ENCODE measurements at regions not wholly inside any gene's neighbourhood (a gene's known extent, or its start where the extent isn't known, plus 50 kb on each side); places are given as distances from the start of the nearest gene placed in this dataset.

DNA sequence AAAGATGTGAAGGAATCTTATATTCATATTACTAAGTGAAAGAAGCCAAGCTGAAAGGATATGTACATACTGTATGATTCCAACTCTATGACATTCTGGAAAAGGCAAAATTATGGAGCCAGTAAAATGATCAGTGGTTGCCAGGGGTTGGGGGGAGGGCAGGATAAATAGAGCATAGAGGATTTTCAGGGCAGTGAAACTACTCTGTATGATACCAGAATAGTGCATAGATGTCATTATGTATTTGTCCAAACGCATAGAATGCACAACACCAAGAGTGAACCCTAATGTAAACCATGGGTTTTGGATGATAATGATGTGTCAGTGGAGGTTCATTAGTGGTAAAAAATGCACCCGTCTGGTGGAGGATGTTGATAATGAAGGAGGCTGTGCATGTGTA, 71.0 kb upstream of the ZNF423 start:
- peaks cover 10% of the 10 kb centered on the region; the same call in 1 of the 2 replicates for H3K9me3 Mint-ChIP-seq
- no peak overlapping the region for H3K4me3 Mint-ChIP-seq
- no peak for ATAC-seq
- ChIA-PET POLR2A (no interaction called here), CTCF (interaction anchor here (0.7 kb wide), 1 partner anchor 51 kb away, joined by 3 read pairs; no protein-coding TSS in a partner anchor)
- no peaks in the 10 kb centered on the region for H3K36me3 Mint-ChIP-seq
- peaks cover 3% of the 10 kb centered on the region; the same call in 1 of the 2 replicates for H3K27me3 Mint-ChIP-seq (ENCODE audit: low read depth)
- peaks cover 2% of the 10 kb centered on the region; the same call in 1 of the 2 replicates for H3K4me1 Mint-ChIP-seq
- H3K27ac Mint-ChIP-seq, result no peak overlapping the region
- no peak for DNase-seq (ENCODE audit: low spot score)
- TF ChIP-seq, protein P1, sequence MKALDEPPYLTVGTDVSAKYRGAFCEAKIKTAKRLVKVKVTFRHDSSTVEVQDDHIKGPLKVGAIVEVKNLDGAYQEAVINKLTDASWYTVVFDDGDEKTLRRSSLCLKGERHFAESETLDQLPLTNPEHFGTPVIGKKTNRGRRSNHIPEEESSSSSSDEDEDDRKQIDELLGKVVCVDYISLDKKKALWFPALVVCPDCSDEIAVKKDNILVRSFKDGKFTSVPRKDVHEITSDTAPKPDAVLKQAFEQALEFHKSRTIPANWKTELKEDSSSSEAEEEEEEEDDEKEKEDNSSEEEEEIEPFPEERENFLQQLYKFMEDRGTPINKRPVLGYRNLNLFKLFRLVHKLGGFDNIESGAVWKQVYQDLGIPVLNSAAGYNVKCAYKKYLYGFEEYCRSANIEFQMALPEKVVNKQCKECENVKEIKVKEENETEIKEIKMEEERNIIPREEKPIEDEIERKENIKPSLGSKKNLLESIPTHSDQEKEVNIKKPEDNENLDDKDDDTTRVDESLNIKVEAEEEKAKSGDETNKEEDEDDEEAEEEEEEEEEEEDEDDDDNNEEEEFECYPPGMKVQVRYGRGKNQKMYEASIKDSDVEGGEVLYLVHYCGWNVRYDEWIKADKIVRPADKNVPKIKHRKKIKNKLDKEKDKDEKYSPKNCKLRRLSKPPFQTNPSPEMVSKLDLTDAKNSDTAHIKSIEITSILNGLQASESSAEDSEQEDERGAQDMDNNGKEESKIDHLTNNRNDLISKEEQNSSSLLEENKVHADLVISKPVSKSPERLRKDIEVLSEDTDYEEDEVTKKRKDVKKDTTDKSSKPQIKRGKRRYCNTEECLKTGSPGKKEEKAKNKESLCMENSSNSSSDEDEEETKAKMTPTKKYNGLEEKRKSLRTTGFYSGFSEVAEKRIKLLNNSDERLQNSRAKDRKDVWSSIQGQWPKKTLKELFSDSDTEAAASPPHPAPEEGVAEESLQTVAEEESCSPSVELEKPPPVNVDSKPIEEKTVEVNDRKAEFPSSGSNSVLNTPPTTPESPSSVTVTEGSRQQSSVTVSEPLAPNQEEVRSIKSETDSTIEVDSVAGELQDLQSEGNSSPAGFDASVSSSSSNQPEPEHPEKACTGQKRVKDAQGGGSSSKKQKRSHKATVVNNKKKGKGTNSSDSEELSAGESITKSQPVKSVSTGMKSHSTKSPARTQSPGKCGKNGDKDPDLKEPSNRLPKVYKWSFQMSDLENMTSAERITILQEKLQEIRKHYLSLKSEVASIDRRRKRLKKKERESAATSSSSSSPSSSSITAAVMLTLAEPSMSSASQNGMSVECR (CRISPR knock-in tag; IDR thresholded peaks at IDR 0.05; ENCODE audit: borderline replicate concordance), result no peak
- TF ChIP-seq SMAD3 (CRISPR knock-in tag; IDR thresholded peaks at IDR 0.05; ENCODE audit: borderline replicate concordance) (no peak), CREB1 (CRISPR knock-in tag; IDR thresholded peaks at IDR 0.05) (no peak), ZBTB21 (CRISPR knock-in tag; IDR thresholded peaks at IDR 0.05; ENCODE audit: borderline replicate concordance) (no peak), GABPB1 (CRISPR knock-in tag; IDR thresholded peaks at IDR 0.05) (no peak), NFYB (CRISPR knock-in tag; conservative IDR thresholded peaks at IDR 0.05; ENCODE audit: low read depth) (no peak), CBFB (CRISPR knock-in tag; IDR thresholded peaks at IDR 0.05; ENCODE audit: low read depth) (no peak), ZNF232 (CRISPR knock-in tag; IDR thresholded peaks at IDR 0.05) (no peak), SOX15 (CRISPR knock-in tag; IDR thresholded peaks at IDR 0.05) (no peak), IRF2 (CRISPR knock-in tag; IDR thresholded peaks at IDR 0.05; ENCODE audit: borderline replicate concordance, low read depth) (no peak), CREM (CRISPR knock-in tag; IDR thresholded peaks at IDR 0.05) (no peak), ZNF396 (CRISPR knock-in tag; IDR thresholded peaks at IDR 0.05; ENCODE audit: borderline replicate concordance) (no peak)
- TF ChIP-seq, protein P2, sequence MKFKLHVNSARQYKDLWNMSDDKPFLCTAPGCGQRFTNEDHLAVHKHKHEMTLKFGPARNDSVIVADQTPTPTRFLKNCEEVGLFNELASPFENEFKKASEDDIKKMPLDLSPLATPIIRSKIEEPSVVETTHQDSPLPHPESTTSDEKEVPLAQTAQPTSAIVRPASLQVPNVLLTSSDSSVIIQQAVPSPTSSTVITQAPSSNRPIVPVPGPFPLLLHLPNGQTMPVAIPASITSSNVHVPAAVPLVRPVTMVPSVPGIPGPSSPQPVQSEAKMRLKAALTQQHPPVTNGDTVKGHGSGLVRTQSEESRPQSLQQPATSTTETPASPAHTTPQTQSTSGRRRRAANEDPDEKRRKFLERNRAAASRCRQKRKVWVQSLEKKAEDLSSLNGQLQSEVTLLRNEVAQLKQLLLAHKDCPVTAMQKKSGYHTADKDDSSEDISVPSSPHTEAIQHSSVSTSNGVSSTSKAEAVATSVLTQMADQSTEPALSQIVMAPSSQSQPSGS (CRISPR knock-in tag; IDR thresholded peaks at IDR 0.05; ENCODE audit: borderline replicate concordance, low read depth), result no peak
- TF ChIP-seq, protein P3, sequence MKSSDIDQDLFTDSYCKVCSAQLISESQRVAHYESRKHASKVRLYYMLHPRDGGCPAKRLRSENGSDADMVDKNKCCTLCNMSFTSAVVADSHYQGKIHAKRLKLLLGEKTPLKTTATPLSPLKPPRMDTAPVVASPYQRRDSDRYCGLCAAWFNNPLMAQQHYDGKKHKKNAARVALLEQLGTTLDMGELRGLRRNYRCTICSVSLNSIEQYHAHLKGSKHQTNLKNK (CRISPR knock-in tag; IDR thresholded peaks at IDR 0.05), result no peak
- TF ChIP-seq, protein P4, sequence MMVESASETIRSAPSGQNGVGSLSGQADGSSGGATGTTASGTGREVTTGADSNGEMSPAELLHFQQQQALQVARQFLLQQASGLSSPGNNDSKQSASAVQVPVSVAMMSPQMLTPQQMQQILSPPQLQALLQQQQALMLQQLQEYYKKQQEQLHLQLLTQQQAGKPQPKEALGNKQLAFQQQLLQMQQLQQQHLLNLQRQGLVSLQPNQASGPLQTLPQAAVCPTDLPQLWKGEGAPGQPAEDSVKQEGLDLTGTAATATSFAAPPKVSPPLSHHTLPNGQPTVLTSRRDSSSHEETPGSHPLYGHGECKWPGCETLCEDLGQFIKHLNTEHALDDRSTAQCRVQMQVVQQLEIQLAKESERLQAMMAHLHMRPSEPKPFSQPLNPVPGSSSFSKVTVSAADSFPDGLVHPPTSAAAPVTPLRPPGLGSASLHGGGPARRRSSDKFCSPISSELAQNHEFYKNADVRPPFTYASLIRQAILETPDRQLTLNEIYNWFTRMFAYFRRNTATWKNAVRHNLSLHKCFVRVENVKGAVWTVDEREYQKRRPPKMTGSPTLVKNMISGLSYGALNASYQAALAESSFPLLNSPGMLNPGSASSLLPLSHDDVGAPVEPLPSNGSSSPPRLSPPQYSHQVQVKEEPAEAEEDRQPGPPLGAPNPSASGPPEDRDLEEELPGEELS (CRISPR knock-in tag; IDR thresholded peaks at IDR 0.05), result no peak
- TF ChIP-seq, protein P5, sequence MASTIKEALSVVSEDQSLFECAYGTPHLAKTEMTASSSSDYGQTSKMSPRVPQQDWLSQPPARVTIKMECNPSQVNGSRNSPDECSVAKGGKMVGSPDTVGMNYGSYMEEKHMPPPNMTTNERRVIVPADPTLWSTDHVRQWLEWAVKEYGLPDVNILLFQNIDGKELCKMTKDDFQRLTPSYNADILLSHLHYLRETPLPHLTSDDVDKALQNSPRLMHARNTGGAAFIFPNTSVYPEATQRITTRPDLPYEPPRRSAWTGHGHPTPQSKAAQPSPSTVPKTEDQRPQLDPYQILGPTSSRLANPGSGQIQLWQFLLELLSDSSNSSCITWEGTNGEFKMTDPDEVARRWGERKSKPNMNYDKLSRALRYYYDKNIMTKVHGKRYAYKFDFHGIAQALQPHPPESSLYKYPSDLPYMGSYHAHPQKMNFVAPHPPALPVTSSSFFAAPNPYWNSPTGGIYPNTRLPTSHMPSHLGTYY (CRISPR knock-in tag; IDR thresholded peaks at IDR 0.05), result no peak
- TF ChIP-seq, protein P6, sequence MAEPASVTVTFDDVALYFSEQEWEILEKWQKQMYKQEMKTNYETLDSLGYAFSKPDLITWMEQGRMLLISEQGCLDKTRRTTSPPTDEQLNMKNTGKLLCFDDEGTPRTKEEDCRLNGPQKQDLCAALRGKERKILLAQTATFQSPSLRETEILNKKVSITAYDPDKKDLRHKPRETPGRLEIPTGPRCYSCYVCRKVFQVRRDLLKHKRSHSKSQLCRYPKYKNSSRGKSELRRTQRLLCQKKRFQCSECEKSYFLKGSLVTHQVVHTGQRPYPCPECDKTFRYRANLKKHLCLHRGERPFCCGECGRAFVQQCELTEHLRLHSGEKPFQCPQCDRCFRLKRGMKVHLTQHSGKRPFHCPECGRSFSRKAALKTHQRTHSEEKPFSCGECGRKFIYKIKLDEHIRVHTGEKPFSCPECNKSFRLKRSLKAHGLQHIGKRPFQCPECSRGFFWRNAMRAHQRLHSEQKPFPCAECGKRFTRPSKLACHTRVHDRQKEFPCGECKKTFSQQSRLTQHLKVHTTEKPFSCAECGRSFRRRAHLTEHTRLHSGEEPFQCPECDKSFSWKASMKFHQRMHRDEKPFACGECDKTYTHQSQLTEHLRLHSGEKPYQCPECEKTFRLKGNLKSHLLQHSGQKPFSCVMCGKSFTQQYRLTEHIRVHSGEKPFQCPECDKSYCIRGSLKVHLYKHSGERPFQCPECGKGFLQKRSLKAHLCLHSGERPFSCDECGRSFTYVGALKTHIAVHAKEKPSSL (CRISPR knock-in tag; conservative IDR thresholded peaks at IDR 0.05), result no peak
- TF ChIP-seq, protein P7, sequence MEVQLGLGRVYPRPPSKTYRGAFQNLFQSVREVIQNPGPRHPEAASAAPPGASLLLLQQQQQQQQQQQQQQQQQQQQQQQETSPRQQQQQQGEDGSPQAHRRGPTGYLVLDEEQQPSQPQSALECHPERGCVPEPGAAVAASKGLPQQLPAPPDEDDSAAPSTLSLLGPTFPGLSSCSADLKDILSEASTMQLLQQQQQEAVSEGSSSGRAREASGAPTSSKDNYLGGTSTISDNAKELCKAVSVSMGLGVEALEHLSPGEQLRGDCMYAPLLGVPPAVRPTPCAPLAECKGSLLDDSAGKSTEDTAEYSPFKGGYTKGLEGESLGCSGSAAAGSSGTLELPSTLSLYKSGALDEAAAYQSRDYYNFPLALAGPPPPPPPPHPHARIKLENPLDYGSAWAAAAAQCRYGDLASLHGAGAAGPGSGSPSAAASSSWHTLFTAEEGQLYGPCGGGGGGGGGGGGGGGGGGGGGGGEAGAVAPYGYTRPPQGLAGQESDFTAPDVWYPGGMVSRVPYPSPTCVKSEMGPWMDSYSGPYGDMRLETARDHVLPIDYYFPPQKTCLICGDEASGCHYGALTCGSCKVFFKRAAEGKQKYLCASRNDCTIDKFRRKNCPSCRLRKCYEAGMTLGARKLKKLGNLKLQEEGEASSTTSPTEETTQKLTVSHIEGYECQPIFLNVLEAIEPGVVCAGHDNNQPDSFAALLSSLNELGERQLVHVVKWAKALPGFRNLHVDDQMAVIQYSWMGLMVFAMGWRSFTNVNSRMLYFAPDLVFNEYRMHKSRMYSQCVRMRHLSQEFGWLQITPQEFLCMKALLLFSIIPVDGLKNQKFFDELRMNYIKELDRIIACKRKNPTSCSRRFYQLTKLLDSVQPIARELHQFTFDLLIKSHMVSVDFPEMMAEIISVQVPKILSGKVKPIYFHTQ (CRISPR knock-in tag; IDR thresholded peaks at IDR 0.05), result no peak
- TF ChIP-seq, protein P8, sequence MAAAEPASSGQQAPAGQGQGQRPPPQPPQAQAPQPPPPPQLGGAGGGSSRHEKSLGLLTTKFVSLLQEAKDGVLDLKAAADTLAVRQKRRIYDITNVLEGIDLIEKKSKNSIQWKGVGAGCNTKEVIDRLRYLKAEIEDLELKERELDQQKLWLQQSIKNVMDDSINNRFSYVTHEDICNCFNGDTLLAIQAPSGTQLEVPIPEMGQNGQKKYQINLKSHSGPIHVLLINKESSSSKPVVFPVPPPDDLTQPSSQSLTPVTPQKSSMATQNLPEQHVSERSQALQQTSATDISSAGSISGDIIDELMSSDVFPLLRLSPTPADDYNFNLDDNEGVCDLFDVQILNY (CRISPR knock-in tag; IDR thresholded peaks at IDR 0.05), result no peak
